AG09309 (cell line): ENCODE measurements at regions not wholly inside any gene's neighbourhood (a gene's known extent, or its start where the extent isn't known, plus 50 kb on each side); places are given as distances from the start of the nearest gene placed in this dataset.

ENCODE experiments used
- DNase-seq: peaks from one replicate; pipeline ENCODE4 v3.0.0-alpha.2; 2010; ENCODE audit warnings: low read depth
- H3K4me3 ChIP-seq: 2 replicates; pipeline ENCODE4 v1.5.1; 2011; ENCODE audit warnings: mild to moderate bottlenecking, low read depth, low read length, moderate library complexity; ENCODE audit not compliant: control insufficient read depth
- CTCF ChIP-seq: IDR thresholded peaks from 2 replicates; pipeline ENCODE4 v1.5.1; 2011; ENCODE audit warnings: mild to moderate bottlenecking, low read depth, low read length, inconsistent platforms; ENCODE audit not compliant: insufficient read depth, control insufficient read depth; ENCODE audit errors: missing control alignments

- no peak overlapping the region for H3K4me3 ChIP-seq
- no peak for DNase-seq
- TF ChIP-seq CTCF, result no peak
Measured at GRCh38 chr6:84929212-84929611, 164.8 kb upstream of the TBX18 start.

- TF ChIP-seq CTCF, result no peak
- DNase-seq, result no peak
- no peak overlapping the region for H3K4me3 ChIP-seq
Measured at GRCh38 chr6:84927551-84927950, 163.2 kb upstream of the TBX18 start.

- no peak overlapping the region for H3K4me3 ChIP-seq
- DNase-seq, result no peak
- no peak for TF ChIP-seq CTCF
Measured at GRCh38 chr6:84926189-84927155, 162.1 kb upstream of the TBX18 start.

GRCh38 chr6:84921891-84922290 is 157.5 kb upstream of the TBX18 start:
- TF ChIP-seq CTCF, result no peak
- no peak for DNase-seq
- no peak overlapping the region for H3K4me3 ChIP-seq

GRCh38 chr6:84920021-84920420 is 155.6 kb upstream of the TBX18 start:
- TF ChIP-seq CTCF, result no peak
- no peak for DNase-seq
- no peak overlapping the region for H3K4me3 ChIP-seq

GRCh38 chr6:84916704-84917103 is 152.3 kb upstream of the TBX18 start:
- H3K4me3 ChIP-seq, result no peak overlapping the region
- DNase-seq, result no peak
- no peak for TF ChIP-seq CTCF
